AG04450 (cell line): ENCODE measurements at regions not wholly inside any gene's neighbourhood (a gene's known extent, or its start where the extent isn't known, plus 50 kb on each side); places are given as distances from the start of the nearest gene placed in this dataset.

Experiments used
- CTCF ChIA-PET: fragments of 300-600, 350-600 bp; formaldehyde crosslinking; extraction: SDS; loops from one replicate; lab custom pipeline; 2022; ENCODE audit warnings: antibody characterized with exemption, inconsistent platforms; lab: Charles Lee
- POLR2A ChIA-PET: fragments of 350-600 bp; formaldehyde crosslinking; extraction: SDS; loops from one replicate; lab custom pipeline; 2021; ENCODE audit warnings: antibody characterized with exemption, inconsistent platforms; lab: Yijun Ruan, JAX
- DNase-seq: peaks from one replicate; pipeline ENCODE4 v3.0.0-alpha.2; 2011; ENCODE audit warnings: low read depth, low spot score
- H3K27ac ChIP-seq: one replicate; pipeline ENCODE4 v1.5.1; 2012; ENCODE audit warnings: low read depth, low read length, control low read depth
- H3K27me3 ChIP-seq: one replicate; pipeline ENCODE4 v1.6.0; 2012; ENCODE audit warnings: low read length; ENCODE audit not compliant: control insufficient read depth, insufficient read depth
- H3K4me3 ChIP-seq: 2 replicates; pipeline ENCODE4 v1.5.1; 2011; ENCODE audit warnings: mild to moderate bottlenecking, low read depth, low read length, control low read depth
- H3K9me3 ChIP-seq: 2 replicates; pipeline ENCODE4 v1.5.1; 2012; ENCODE audit warnings: low read length; ENCODE audit not compliant: control insufficient read depth, insufficient read depth
- CTCF ChIP-seq: IDR thresholded peaks from 2 replicates; pipeline ENCODE4 v1.5.1; 2011; ENCODE audit warnings: low read depth, low read length, control low read depth, inconsistent platforms

GRCh38 chr10:17538941-17539340, 78.2 kb downstream of the HACD1 start:
- no peak for TF ChIP-seq CTCF
- ChIA-PET POLR2A (no interaction called here), CTCF (no interaction called here)
- Histone ChIP-seq H3K9me3 (no peaks in the 10 kb centered on the region), H3K4me3 (no peak overlapping the region), H3K27ac (no peak overlapping the region), H3K27me3 (no peaks in the 10 kb centered on the region)
- no peak for DNase-seq

GRCh38 chr10:17537281-17537680, 79.9 kb downstream of the HACD1 start:
- Histone ChIP-seq H3K27me3 (no peaks in the 10 kb centered on the region), H3K9me3 (no peaks in the 10 kb centered on the region), H3K27ac (no peak overlapping the region), H3K4me3 (no peak overlapping the region)
- DNase-seq, result no peak
- TF ChIP-seq CTCF, result no peak
- ChIA-PET POLR2A (interaction anchor here (0.6 kb wide), 1 partner anchor 58 kb away, joined by 5 read pairs; no protein-coding TSS in a partner anchor), CTCF (no interaction called here)

- ChIA-PET POLR2A (no interaction called here), CTCF (no interaction called here)
- no peak for TF ChIP-seq CTCF
- DNase-seq, result no peak
- H3K4me3 ChIP-seq, result no peak overlapping the region
- H3K9me3 ChIP-seq, result no peaks in the 10 kb centered on the region
- H3K27ac ChIP-seq, result no peak overlapping the region
- H3K27me3 ChIP-seq, result no peaks in the 10 kb centered on the region
Observed at GRCh38 chr10:17536221-17536620, 81.0 kb downstream of the HACD1 start.

- no peak overlapping the region for H3K27ac ChIP-seq
- TF ChIP-seq CTCF, result no peak
- ChIA-PET POLR2A (no interaction called here), CTCF (no interaction called here)
- DNase-seq, result no peak
- H3K4me3 ChIP-seq, result no peak overlapping the region
- no peaks in the 10 kb centered on the region for H3K27me3 ChIP-seq
- no peaks in the 10 kb centered on the region for H3K9me3 ChIP-seq
Observed at GRCh38 chr10:17533731-17534130, 79.3 kb upstream of the ST8SIA6 start.

- POLR2A ChIA-PET, result no interaction called here
- Histone ChIP-seq H3K9me3 (no peaks in the 10 kb centered on the region), H3K27me3 (no peaks in the 10 kb centered on the region), H3K27ac (no peak overlapping the region), H3K4me3 (no peak overlapping the region)
- no peak for DNase-seq
- TF ChIP-seq CTCF, result no peak
- CTCF ChIA-PET, result no interaction called here
Observed at GRCh38 chr10:17528306-17528862, 74.0 kb upstream of the ST8SIA6 start.
